ENCODE measurements at regions not wholly inside any gene's neighbourhood (a gene's known extent, or its start where the extent isn't known, plus 50 kb on each side); places are given as distances from the start of the nearest gene placed in this dataset.

DNA sequence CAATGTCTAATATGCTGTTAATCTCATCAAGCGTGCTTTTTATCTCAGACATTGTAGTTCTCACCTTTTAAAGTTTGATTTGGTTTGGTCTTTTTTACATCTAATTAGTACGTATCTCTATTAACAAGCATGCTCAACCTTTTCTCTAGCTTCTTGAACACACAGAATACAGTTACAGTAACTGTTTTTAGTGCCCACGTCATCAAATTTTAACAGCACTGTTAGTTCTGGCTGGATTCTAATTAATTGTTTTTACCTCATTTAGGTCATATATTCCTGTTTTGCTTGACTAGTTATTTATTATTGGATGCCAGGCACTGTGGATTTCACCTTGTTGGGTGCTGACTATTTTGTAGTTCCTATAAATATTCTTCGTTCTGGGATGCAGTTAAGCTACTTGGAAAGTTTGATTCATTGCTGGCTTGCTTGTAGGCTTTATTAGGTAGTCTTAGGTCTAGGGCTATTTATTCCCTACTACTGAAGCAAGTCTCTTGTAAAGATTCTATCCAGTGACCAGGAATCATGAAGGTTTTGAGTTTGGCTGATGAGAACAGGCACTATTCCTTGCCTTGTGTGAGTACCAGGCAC lies 263.0 kb downstream of the ETAA1 start:
- DNase-seq (ENCODE audit: low spot score) = no peak

DNA sequence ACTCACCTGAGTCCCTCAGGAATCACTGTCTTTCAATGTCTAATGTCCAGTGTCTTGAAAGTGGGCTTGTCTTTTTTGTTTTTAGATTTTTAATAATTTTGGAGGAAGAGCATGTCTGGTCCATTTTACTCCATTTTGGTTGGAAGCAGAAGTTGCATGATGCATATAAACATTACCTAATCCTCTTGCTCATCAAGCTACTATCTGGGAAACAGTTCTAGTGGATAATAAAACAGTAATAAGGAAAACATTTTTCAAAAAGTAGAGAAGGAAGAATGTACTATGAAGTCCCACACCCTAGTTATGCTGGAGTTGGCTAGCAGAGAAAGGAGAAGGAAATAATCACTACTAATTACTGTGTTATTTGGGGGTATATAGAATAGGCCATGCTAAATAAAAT lies 263.7 kb downstream of the ETAA1 start:
- DNase-seq (ENCODE audit: low spot score) = no peak

DNA sequence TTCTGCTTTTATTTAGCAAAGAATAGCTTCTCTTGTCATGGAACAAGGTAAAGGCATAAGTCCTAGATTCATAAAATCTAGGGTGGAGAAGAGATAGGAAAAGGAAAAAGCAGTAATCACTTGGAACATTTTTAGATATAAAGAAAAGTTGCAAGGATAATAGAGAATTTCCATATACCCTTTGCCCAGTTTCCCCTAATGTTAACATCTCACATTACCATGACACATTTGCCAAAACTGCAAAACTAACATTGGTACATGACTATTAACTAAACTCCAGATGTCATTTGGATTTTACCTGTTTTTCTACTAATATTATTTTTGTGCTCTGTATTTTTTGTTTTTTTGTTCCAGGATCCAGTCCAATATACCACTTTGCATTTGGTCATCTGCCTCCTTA lies 265.1 kb downstream of the ETAA1 start:
- DNase-seq (ENCODE audit: low spot score) = no peak

DNA sequence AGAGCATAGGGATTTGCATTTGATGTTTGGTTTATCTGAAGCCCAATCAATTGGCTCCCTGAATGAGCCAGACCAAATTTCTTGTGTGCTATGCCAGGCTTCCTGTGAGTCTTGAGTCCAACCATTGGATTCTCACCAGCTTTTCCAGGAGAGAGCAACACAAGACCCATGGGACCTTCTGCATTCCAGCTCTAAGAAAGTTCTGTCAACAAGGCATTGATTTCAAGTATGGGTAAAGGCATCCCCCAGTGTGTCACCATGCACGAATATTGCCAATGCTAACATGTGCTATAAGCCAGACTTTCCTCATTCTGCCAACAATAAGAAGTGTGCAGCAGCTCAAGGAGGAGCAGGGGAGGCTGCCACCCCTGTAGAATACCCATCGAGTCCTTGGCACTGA lies 266.6 kb downstream of the ETAA1 start:
- no peak for DNase-seq (ENCODE audit: low spot score)

DNA sequence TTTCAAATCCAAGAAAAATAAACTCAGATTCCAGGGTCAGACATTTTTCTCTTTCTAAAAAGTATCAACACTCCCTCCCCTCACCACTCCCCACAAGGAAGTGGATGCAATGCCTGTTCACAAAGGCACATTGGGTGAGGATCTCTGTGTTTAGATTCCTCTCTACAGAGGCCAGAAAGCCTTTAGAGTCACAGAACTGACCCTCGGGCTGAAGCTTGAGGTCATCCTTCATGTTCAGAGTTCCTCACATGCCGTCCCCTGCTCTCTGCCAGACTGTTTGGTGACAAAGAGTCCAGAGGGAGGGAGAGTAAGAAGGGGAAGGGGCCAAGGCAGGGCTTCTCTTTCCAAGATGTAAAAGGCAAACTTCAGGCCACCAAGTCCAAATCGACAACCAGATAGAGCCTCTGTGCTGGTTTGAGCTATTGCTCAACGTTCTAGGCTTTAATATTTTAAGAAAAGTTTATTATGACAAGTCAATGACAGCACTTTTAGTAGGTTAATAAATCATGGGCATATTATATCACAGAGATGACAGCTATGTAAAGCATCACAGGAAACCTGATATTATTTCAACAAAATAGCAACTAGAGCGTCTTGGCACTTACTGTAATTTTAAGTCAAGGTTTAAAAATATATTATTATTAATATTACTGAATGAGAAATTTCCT lies 269.4 kb downstream of the ETAA1 start:
- DNase-seq (ENCODE audit: low spot score) = no peak

DNA sequence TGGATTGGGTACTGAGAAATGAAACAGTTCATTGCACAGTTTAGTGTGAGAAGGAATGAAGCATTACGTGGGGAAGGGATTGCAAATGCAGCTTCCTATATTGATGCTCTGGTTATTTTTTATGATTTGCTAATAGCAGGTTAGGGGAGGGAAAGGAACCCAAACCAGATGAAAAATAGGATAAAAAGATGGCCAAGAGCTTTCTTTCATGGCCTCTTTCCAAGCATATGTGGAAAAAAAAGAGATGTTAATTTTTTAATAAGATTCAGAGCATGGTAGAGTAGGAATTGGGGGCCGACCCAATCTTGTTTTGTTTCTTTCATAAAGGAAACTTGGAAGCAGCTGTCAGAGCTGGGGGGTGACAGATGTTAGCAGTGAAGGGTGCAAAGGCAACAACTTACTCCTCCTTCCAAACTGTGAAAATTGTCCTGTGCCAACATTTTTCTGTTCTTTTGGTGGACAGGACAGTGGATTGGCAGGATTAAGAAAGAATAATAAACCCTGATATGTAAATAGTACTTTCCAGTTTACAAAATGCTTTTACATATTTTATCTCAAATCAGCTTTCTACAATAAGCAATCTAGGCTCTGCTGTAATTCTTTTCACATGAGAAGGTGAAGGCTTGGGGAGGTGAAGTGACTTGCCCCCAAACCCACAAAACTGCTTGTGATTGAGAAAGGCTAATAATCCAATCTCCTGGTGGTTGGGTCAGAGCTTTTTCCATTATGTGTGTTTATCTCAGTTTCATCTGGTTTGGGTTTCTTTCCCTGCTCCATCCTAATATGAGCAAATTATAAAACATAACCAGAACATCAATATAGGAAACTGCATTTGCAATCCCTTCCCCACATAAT lies 270.1 kb downstream of the ETAA1 start:
- DNase-seq (ENCODE audit: low spot score) = no peak

DNA sequence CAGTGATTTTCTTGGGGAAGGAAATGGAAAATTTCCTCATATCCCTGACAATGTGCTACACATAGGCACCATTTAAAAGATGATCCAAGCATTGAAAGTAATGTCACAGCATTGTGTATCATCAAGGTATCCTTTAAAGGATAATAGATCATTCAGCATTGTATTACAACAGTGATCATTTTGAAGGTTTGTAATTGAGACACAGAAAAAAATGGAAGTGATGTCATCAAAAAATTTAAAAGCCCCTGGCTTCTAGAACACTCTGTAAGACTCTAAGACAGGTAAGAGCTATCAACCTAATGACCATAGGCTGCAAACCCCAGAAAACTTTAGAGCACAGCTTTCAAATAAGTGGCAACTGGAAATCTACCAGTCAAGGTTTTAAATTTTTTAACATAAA lies 271.4 kb downstream of the ETAA1 start:
- no peak for DNase-seq (ENCODE audit: low spot score)

DNA sequence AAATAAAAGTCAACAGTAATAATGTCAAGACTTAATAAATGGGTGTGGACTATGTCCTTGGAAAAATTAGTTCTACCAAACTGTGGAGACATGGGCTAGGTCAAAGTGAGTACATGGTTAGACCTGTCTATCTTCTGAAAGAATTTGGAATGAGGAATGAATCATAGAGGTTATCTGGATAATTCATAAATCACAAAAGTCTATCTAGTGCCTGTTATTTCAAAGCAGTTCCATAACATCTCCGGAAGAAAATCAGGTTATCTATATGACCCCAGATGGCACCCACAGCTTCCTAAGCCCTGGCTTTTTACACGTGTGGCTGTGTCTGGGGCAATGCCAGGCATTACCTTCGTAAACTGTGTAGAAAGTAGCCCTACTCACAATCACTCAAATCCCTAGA lies 272.0 kb downstream of the ETAA1 start:
- DNase-seq (ENCODE audit: low spot score) = no peak

DNA sequence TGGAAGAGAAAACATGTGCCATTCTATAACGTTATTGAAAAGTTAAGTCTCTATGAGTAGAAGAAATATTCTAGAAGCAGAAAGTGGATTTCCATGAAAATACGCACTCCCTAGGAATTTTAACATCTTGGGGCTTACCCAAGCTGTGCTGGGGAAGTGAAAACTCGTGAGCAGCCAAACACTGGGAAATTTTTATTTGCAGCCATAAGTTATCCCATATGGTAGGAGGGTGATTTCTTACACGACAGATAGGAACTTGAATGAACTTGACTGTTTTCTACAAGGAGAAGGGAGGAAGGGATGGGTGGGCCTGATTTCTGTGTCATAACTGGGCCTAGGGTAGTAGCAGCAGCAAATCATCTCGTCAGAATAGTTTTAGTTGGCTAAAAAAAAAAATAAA lies 272.6 kb downstream of the ETAA1 start:
- no peak for DNase-seq (ENCODE audit: low spot score)

DNA sequence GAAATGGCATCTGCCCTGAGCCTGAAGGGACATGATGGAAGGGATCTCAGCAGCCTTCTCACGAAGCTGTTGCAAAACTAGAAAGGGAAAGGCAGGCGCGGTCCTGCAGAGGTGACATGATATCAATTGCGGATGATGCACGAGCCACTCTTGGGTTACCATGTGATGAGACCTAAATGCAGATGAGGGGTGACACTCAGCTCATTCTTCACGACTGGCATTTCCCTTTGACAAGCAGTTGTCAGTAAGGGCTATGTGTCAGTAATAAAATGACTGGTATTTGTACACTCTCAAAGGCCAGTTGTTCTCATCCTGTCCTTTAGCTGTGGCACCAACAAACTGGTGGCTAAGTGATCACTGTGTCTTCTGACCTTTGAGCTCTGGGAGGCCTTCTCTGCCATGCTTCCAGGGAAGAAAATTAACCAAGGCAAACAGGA lies 273.6 kb downstream of the ETAA1 start:
- no peak for DNase-seq (ENCODE audit: low spot score)

DNA sequence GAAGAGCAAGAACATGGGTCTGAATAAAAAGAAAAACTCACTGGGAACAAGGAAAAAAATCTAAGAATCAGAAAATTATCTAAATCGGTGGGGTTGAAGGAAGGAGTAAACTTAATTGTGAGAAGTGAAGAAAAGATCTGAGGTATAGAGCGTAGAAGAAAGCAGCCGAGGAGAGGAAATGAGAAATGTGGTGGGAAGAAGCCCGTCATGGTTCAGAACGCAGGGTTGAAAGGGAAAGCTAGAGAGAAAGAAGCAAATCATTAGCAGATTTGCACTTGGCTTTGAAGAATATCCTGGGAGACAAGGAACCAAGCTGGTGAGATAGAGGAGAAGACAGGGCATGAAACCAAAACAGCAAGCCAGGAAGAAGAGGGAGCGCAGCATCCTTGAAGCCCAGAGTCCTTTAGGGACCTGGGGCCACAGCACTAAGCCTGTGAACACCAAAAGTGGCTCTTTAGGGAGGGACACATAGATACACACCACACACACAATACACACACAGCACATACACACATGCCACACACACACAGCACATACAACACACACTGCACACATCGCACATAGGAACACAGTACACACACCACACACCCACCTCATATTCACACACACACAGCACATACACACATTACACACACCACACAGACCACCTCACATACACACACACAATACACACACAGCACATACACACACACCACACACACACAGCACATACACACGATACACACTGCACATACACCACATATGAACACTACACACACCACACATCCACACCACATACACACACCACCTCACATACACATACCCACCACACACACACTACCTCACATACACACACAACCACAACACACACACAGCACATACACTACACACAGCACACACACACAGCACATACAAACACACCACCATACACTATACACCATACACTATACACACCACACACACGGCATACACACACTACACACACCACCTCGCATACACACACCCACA lies 274.6 kb downstream of the ETAA1 start:
- DNase-seq (ENCODE audit: low spot score) = no peak

DNA sequence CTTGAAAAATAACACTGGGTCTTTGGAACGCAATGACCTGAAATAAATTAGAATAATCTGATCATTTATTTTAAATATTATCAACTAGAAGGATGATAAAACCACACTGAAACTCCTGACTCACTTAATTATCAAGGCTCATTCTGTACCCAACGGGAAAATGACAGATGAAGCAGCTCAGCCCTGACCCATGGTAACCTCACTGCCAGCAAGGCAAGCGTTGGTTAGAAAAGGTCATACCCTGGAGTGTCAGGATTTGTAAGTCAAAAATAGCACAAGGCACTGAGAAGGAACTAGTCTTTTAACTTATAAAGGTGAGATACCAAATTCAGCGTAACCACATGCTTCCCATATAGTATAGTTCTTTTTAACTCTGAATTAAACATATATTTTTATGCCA lies 277.5 kb downstream of the ETAA1 start:
- DNase-seq (ENCODE audit: low spot score) = no peak

DNA sequence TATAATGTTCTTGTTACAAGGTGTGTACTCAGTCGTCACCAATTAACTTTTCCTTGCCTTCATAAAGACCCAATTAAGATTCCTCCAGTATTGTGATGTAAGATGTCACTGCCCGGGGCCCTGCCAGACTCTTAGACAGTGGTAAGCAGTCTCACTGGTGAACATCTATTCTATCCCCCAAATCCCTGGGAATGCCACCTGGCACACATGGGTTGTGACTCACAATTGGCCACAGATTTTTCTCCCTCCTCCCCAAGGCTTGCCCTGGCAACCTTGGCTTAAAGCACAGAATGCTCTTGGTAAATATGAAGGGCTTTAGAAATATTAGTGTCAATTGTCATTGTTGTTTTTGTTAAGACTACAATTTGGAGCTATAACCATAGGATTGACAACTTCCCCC lies 287.9 kb downstream of the ETAA1 start:
- DNase-seq (ENCODE audit: low spot score) = no peak

DNA sequence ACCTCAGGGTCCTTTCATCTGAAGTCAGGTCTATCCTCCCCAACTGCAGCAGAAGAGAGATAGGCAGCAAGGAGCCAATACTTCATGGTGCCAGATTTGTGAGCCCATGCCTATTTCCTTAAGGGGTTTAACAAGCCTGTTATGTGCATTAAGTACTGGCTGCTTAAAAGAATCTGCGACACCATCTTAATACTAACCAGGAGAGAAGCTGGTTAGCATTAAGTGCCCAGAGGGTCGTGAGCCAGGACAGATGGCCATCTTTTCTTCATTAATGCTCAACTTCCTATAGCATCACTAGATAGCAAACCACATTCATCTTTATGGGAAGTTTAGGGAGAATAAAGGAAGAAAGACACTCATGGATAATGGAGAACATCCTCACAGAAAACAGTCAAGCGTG lies 289.1 kb downstream of the ETAA1 start:
- no peak for DNase-seq (ENCODE audit: low spot score)

DNA sequence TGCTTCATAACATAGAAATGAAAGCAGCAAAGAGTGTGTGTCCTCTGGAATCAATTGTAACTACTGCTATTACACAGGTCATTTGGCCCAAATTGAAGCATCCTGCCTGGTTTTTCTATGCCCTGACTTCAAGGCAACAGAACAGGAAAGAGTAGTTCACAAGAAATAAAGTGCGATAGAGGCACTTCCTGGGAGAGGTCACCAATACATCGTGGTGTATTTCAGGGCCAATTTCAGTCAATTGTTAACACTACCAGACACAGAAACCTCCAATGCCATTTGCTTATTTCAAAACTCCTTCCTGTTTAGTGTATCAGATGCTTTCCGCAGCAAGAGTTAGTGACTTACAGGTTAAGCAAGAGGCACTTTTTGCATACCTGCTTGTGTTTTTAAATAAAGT lies 292.1 kb downstream of the ETAA1 start:
- no peak for DNase-seq (ENCODE audit: low spot score)

DNA sequence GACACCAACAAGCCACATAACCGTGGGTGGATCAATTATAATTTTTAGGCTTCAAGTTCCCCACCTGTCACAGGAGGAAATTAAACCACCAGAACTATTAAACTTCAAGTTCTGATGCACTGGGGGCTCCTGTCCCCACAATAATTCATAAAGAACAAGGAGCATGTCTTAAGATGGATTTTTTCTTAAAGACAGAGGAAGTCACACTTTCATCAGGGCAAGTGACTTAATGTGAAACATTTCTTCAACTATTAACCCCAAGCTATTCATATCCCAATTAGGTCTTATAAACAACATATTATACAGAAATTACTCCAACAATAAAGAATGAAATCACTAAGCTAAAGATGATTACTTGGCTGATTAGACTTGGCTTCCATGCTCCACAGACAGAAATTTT lies 292.5 kb downstream of the ETAA1 start:
- DNase-seq (ENCODE audit: low spot score) = no peak

DNA sequence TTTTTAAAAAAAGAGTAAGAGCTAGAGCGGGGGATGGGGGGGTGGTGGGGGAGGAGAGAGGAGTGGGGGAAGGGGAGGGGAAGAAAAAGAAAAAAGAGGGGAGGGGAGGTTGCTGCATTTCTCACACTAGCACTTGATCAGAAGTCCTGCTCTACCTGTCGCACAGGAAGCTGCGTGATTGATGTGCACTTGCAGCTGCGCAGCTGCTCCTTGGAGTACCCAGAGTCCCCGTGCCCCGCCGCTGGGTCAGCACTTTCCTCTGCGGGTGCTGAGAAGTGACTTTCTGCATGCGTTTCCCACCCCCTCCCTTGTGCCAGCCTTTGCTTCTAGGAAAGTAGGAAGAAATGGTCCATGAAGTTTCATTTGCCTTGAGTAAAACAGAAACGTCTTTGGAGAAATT lies 297.3 kb downstream of the ETAA1 start:
- no peak for DNase-seq (ENCODE audit: low spot score)

DNA sequence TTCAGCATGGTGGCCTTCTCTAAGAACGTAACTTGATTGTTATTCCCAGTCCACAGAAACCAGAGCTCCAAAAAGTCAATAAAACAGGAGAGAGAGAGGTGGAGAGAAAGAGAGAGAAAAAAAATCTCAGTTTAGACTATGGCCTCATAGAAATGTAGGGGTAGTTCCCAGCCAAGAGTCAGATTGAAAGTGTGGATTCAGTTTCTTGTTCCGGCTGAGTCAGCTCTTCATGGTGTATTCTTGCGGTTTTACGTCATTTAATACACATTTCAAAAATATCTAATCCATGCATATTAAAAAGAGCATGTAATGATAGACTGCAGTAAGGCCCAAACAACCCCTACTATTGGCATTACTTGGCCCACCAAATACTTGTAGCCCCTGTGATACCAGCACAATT lies 303.9 kb downstream of the ETAA1 start:
- DNase-seq (ENCODE audit: low spot score) = no peak

DNA sequence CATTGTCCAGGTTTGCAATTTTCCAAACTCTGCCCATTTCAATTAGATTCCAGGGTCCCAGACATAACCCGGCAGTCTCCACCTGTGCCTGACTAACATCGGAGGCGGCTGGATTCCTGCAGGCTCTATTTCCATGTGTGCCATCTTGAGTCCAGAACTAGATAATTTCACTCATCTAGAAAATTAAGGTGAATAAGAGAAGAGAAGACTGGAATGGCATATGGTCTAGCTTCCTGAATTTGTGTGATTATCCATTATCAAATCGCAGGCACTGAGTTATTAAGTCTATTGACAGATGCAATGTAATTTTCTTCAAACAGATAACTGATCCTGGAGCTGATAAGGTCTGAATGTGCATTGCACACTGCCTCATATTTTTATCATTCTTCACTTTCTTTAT lies 305.2 kb downstream of the ETAA1 start:
- DNase-seq (ENCODE audit: low spot score) = no peak

DNA sequence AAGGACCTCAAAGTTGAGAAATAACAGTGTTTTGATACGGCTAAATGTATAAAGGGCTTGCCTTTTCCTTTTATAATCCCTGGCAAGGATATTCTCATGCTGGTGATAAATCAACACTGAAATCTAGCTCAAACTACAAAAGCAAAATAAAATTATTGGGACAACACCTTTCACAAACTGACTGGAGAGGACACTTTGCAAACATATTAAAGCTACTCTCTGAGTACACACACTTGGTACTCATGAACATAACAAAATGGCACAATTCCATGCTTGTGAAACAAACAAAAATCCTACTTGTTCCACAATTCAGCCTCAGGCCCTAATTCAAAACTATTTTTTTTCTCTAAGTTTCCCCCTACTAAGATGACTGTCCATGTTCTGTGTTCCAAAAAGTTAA lies 305.8 kb downstream of the ETAA1 start:
- no peak for DNase-seq (ENCODE audit: low spot score)

DNA sequence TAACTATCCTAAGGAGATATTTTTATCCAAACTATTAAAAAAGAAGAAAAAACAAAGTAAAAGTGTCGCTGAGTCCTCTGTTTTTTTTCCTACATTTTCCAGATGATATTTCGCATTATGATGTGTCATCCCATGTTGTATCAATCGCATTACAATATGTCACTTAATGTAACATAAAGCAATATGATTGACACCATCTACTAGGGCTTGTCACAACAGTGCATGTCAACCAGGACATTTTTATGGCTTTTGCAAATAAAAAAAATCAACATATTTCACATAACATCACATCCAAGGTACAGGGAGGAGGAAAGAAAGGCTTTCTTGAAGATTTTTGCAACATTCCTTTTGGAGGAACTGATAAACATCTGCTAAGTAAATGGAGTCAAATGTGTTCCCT lies 308.9 kb downstream of the ETAA1 start:
- no peak for DNase-seq (ENCODE audit: low spot score)

DNA sequence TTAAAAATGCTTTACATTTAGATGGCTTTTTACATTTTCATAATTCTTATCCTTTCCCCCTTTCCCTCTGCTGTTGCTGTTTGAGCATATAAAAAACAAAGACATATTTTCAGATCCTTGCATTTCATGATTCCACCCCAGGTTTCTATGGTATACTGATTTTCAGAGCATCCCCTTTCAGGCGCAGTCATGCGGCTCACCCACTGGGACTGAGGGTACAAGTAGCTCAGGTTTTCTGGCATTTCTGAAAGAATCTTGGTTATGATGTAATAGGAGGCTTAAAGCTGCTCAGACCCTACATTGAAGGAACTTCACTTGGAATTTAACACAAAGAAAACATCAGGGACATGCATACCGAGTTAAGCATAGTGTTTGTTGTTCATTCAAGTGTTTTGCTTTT lies 310.8 kb downstream of the ETAA1 start:
- DNase-seq (ENCODE audit: low spot score) = no peak
